ENCODE measurements at regions not wholly inside any gene's neighbourhood (a gene's known extent, or its start where the extent isn't known, plus 50 kb on each side); places are given as distances from the start of the nearest gene placed in this dataset.
"Not testable (repeated sequence)": the region's sequence is repeated elsewhere in the genome, so short reads cannot be mapped to it uniquely, and the experiment has no call there.

DNA sequence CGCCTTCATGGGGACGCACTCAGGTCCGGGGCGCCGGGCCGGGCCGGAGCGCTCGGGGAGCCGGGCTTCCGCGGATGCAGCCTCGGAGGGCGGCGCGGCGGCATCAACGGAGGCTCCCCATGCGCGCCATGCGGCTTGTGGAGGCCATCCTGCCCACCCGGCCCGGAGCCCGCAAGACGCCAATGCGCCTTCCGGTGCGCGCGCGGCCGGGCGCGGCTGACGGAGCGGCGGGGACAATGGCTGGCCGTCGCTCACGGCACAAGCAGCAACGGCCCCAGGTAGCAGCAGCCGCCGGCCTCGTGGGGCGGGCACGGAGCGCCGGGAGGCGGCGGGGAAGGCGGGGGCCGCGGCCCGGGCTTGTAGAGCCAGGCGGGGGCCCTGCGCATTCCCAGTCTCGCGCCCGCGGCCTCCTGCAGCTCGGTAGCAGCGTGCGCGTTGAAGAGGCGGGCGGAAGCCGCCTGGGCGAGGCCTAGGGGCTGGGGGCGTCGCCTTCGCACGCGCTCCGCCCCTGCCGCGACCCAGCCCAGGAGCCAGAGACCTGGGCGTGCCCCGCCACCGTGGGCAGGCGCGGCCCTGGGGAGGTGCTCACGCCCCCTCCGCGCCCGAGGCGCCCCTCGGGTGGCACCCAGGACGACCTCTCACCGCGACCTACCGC lies 168.6 kb upstream of the PRKX start:
- not testable (repeated sequence) for DNase-seq

DNA sequence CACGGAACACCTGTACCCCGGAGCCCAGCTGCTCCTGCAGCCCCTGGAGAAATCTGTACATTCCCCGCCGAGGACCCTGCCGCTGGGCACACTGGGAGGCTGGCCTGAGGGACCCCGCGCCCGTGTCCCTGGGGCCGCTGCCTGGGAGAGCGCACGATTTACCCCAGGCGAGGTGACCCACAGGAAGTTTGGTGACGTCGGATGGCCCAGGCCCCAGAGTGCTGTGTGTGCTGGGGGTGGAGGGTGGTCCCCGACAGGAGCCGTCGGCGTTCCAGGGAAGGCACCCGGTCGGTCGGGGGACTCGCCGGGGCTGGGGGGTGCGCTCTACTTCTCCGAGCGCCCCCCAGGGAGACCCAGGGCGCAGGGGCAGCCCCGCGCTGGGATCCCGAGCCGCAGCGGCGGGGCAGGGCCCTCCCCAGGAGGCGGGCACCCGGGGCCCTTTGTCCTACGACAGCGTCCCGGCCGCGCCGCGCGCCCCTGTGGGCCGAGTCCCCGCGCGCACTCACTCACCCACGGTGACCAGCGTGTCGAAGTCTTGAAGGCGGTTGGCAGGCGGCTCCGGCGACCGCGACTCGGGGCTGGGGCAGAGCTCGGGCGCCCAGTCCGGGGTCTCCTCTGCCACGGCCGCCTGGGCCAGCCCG lies 167.9 kb upstream of the PRKX start:
- not testable (repeated sequence) for DNase-seq

DNA sequence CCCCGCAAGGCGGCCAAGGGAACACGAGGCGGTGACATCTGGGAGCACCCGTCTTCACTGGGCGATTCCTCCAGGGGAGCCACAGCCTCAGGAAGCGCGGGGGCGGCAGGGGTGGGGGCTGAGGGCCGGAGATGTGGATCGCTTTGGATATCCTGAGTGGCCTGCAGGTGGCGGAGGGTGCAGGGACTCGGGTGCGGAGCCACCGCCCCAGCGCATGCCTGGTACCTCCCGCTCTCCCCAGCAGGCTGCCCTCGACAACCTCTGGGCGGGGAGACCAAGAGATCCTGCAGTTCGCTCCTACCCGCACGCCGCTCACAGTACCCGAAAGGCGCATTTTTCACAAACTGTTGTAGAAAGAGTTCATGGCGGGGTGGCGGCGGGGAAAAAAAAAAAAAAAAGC lies 162.9 kb upstream of the PRKX start:
- DNase-seq, result not testable (repeated sequence)

DNA sequence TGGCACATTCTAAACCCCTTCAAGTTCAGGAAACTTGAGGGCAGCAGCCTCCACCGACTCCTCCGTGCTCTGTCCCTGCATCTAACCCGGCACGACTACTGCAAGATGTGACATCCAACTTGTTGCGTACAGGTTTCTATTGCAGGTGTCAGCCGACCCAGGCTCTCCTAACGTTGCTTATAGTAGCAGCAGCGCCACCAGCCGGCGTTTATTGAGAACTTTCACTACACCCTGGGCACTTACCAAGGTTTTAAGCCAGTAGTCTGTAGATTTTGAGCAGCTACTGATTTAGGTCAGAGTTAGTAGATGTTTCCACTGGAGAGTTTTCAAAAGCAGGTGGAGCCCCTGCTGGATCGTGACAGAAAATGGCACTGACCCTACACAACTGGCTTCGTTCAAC lies 162.2 kb upstream of the PRKX start:
- DNase-seq, result not testable (repeated sequence)

DNA sequence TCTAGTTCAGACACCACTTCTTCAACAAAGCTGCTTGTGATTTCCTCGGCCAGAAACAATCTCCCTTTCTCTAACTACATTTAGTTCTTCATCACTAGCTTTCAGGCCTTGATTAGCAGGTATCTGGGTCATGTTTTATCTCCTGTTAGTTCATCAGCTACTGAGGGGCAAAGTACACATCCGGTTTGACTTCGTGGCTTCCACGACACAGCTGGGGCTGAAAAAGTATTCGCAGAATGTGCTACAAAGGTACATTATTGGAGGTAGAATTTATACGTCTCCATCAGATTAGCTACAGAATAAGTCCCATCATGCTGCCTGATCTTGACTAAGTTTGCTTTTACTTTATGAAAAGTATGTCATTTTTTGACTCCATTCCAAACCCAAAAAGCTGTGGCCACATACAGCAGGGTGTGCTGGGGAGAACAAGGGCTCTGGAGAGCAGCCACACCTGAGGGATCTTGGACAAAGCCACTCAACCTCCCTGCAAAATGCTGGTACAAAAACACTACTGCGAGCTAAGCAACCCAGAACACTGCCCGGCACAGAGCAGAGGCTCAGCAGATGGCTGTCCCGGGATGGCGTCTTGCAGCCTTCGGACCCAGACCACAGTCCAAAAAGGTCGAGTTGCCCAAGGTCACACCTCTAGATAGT lies 158.9 kb upstream of the PRKX start:
- not testable (repeated sequence) for DNase-seq

DNA sequence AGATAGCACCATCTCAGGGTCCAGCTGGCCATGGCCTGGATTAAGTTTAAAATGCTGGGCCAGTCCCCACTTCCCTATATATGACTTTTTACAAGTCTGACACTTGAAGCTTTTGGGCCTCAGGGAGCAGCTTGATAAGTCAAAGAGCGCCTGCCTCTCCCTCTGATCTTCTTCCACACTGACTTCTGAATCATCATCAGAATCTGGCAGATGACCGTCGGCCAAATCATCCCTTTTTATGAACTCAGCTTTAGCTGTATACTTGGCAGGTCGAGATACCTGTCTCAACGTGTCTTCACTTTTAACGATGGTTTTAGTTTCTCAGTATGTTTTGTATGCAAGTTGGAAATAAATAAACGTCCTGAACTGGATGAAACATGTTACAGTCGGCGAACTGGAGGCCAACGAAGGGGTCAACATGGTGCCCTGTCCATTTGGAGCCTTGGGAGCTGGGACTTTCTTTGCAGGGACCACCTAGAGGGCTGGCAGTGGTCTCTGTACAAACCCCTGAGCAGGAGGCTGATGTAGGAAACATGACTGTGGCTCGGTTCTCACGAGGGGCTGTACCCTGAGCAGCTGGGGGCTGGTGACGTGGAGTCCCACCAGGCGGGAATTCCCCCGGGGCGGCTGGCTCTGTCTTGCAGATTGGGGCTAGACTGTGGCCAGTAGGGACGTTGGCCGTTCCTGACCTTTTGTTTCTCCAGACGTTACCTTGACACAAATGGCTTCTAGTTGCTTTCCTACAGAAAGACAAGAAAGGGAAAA lies 153.8 kb upstream of the PRKX start:
- not testable (repeated sequence) for DNase-seq

DNA sequence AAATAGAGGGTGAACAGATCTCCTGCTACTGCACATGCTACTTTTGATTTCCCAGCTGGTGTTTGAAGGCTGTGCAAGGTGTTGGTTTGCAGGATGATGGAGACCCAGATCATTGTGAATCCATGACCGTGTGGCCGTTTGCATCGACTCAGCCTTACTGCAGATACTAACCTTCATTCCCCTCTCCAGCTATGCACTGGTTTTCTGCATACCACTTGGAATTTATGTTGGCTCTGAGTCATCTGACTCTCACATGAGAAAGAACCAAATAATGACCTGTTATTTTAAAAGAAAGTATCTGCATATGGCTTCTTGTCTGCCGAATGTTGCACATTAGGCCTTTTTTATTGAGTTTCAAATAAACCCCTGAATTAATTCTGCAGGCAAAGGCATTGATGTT lies 144.9 kb upstream of the PRKX start:
- DNase-seq, result not testable (repeated sequence)

DNA sequence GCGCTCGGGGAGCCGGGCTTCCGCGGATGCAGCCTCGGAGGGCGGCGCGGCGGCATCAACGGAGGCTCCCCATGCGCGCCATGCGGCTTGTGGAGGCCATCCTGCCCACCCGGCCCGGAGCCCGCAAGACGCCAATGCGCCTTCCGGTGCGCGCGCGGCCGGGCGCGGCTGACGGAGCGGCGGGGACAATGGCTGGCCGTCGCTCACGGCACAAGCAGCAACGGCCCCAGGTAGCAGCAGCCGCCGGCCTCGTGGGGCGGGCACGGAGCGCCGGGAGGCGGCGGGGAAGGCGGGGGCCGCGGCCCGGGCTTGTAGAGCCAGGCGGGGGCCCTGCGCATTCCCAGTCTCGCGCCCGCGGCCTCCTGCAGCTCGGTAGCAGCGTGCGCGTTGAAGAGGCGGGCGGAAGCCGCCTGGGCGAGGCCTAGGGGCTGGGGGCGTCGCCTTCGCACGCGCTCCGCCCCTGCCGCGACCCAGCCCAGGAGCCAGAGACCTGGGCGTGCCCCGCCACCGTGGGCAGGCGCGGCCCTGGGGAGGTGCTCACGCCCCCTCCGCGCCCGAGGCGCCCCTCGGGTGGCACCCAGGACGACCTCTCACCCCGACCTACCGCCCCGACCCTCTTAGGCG lies 130.2 kb upstream of the PRKX start:
- not testable (repeated sequence) for DNase-seq

DNA sequence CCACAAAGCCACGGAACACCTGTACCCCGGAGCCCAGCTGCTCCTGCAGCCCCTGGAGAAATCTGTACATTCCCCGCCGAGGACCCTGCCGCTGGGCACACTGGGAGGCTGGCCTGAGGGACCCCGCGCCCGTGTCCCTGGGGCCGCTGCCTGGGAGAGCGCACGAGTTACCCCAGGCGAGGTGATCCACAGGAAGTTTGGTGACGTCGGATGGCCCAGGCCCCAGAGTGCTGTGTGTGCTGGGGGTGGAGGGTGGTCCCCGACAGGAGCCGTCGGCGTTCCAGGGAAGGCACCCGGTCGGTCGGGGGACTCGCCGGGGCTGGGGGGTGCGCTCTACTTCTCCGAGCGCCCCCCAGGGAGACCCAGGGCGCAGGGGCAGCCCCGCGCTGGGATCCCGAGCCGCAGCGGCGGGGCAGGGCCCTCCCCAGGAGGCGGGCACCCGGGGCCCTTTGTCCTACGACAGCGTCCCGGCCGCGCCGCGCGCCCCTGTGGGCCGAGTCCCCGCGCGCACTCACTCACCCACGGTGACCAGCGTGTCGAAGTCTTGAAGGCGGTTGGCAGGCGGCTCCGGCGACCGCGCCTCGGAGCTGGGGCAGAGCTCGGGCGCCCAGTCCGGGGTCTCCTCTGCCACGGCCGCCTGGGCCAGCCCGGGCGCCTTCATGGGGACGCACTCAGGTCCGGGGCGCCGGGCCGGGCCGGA lies 129.5 kb upstream of the PRKX start:
- DNase-seq, result not testable (repeated sequence)

DNA sequence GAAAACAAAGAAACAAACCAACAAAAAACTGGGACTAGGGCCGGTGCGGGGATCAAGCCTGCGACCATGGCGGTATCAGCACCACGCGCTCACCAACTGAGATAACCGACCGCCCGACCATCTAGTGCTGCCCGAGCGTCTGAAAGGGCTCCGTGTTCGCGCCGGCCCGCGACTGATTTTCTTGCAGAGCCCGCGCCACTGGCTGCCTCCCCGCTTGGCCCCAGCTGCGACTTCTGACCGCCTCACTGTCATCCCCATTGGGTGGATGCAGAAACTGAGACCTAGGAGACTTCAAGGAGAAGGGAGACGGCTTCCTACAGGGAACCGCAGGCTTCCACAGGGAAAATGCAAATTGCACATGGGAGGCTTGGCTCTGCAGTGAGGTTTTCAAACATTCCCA lies 125.3 kb upstream of the PRKX start:
- DNase-seq, result not testable (repeated sequence)

DNA sequence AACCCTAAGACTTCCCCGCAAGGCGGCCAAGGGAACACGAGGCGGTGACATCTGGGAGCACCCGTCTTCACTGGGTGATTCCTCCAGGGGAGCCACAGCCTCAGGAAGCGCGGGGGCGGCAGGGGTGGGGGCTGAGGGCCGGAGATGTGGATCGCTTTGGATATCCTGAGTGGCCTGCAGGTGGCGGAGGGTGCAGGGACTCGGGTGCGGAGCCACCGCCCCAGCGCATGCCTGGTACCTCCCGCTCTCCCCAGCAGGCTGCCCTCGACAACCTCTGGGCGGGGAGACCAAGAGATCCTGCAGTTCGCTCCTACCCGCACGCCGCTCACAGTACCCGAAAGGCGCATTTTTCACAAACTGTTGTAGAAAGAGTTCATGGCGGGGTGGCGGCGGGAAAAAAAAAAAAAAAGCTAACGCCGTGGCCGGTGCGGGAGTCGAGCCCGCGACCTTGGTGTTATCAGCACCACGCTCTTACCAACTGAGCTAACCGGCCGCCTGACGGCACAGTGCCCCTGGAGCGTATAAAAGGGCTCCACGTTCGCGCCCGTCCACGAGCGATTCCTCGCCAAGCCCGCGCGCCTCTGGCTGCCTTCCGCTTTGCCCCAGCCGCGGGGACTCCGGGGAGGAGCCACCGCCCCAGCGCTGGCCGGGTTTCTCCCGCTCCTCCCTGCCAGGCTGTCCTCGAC lies 124.7 kb upstream of the PRKX start:
- DNase-seq, result not testable (repeated sequence)

DNA sequence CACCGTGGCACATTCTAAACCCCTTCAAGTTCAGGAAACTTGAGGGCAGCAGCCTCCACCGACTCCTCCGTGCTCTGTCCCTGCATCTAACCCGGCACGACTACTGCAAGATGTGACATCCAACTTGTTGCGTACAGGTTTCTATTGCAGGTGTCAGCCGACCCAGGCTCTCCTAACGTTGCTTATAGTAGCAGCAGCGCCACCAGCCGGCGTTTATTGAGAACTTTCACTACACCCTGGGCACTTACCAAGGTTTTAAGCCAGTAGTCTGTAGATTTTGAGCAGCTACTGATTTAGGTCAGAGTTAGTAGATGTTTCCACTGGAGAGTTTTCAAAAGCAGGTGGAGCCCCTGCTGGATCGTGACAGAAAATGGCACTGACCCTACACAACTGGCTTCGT lies 123.8 kb upstream of the PRKX start:
- DNase-seq, result not testable (repeated sequence)

DNA sequence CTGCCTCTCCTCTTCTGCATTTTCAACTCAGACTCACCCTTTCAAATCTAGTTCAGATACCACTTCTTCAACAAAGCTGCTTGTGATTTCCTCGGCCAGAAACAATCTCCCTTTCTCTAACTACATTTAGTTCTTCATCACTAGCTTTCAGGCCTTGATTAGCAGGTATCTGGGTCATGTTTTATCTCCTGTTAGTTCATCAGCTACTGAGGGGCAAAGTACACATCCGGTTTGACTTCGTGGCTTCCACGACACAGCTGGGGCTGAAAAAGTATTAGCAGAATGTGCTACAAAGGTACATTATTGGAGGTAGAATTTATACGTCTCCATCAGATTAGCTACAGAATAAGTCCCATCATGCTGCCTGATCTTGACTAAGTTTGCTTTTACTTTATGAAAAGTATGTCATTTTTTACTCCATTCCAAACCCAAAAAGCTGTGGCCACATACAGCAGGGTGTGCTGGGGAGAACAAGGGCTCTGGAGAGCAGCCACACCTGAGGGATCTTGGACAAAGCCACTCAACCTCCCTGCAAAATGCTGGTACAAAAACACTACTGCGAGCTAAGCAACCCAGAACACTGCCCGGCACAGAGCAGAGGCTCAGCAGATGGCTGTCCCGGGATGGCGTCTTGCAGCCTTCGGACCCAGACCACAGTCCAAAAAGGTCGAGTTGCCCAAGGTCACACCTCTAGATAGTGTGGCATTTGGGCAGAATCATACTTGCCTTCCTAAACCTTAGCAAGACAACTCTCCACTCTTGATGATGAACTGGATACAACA lies 120.5 kb upstream of the PRKX start:
- DNase-seq, result not testable (repeated sequence)

DNA sequence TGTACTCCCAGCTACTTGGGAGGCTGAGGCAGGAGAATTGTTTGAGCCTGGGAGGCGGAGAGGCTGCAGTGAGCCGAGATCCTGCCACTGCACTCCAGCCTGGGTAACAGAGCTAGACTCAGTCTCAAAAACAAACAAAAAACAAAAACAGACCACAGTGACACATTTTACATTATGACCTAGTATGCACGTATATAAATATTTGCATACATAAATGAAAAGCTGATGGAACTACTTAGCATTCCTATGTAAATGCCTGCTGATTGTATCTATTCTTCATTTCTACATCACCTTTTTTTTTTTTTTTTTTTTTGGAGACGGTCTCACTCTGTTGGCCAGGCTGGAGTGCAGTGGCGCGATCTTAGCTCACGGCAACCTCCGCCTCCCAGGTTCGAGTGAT lies 116.6 kb upstream of the PRKX start:
- not testable (repeated sequence) for DNase-seq

DNA sequence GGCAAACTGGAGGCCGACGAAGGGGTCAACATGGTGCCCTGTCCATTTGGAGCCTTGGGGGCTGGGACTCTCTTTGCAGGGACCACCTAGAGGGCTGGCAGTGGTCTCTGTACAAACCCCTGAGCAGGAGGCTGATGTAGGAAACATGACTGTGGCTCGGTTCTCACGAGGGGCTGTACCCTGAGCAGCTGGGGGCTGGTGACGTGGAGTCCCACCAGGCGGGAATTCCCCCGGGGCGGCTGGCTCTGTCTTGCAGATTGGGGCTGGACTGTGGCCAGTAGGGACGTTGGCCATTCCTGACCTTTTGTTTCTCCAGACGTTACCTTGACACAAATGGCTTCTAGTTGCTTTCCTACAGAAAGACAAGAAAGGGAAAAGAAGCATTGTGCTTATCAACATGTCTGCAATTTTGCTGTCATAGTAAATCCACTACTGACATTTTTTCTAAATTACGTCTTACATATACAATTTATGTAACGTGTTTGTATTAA lies 115.6 kb upstream of the PRKX start:
- not testable (repeated sequence) for DNase-seq

DNA sequence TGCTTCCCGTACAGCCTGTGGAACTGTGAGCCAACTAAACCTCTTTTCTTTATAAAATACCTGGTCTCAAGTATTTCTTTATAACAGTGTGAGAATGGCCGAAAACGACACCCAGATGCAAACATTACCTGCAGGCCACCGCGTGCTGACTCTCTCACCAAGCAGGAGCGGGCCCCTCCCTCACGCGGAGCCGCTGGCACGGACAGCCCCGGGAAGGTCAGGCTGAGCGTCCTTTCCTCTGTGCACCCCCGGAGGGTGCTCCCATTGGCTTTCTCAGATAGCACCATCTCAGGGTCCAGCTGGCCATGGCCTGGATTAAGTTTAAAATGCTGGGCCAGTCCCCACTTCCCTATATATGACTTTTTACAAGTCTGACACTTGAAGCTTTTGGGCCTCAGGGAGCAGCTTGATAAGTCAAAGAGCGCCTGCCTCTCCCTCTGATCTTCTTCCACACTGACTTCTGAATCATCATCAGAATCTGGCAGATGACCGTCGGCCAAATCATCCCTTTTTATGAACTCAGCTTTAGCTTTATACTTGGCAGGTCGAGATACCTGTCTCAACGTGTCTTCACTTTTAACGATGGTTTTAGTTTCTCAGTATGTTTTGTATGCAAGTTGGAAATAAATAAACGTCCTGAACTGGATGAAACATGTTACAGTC lies 115.1 kb upstream of the PRKX start:
- not testable (repeated sequence) for DNase-seq

DNA sequence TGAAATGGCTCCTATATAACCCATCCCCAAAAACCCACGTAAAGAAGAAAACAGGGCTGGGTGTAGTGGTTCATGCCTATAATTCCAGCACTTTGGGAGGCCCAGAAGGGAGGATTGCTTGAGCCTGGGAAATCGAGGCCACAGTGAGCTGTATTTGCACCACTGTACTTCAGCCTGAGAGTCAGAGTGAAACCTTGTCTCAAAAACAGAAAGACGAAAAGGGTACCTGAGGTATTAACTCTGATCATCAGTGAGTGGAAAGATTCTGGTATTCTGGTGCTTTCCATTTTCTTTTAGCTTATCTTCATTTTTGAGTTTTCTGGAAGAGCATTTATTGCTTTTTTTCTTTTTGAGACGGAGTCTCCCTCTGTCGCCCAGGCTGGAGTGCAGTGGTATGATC lies 110.6 kb upstream of the PRKX start:
- not testable (repeated sequence) for DNase-seq

DNA sequence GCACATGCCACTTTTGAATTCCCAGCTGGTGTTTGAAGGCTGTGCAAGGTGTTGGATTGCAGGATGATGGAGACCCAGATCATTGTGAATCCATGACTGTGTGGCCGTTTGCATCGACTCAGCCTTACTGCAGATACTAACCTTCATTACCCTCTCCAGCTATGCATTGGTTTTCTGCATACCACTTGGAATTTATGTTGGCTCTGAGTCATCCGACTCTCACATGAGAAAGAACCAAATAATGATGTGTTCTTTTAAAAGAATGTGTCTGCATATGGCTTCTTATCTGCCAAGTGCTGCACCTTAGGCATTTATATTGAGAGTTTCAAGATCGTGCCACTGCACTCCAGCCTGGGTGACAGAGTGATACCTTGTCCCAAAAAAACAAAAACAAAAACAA lies 106.7 kb upstream of the PRKX start:
- DNase-seq, result peak; percentile 85

DNA sequence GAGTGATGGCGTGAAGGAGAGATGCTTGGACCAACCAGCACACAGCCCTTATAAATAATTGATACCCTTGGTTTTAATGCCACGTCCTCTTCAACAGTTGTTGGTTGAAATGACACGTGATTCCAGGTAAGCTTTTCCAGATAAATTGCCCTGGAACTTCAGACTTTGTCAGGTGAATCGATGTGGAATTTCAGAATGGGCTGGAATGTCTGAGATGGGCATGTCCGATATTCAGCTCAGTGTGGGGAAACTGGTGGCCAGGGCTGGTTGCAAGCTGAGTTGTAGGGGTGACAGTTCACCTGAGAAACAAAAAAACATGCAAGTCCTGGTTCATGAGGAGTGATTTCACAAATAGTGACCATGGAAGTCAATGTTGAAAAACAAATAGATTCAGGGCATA lies 104.0 kb upstream of the PRKX start:
- not testable (repeated sequence) for DNase-seq
